ENCODE measurements at regions not wholly inside any gene's neighbourhood (a gene's known extent, or its start where the extent isn't known, plus 50 kb on each side); places are given as distances from the start of the nearest gene placed in this dataset.
A peak's percentile ranks its signal among the peaks of the same experiment; 100 is the strongest.

GRCh38 chr16:5649762-5650743, 552.5 kb upstream of the EEF2KMT start:
- TF ChIP-seq PATZ1 (CRISPR knock-in tag; IDR thresholded peaks at IDR 0.05; ENCODE audit: borderline replicate concordance) (no peak), OSR1 (CRISPR knock-in tag; IDR thresholded peaks at IDR 0.05) (no peak), ESRRG (CRISPR knock-in tag; IDR thresholded peaks at IDR 0.05) (no peak), ZFP3 (CRISPR knock-in tag; IDR thresholded peaks at IDR 0.05) (no peak), ZNF8 (CRISPR knock-in tag; IDR thresholded peaks at IDR 0.05) (no peak), ZNF70 (CRISPR knock-in tag; IDR thresholded peaks at IDR 0.05) (no peak), TOX (CRISPR knock-in tag; IDR thresholded peaks at IDR 0.05; ENCODE audit: borderline replicate concordance) (no peak), RARB (CRISPR knock-in tag; IDR thresholded peaks at IDR 0.05) (no peak), ISL1 (CRISPR knock-in tag; IDR thresholded peaks at IDR 0.05) (no peak), ARNTL (CRISPR knock-in tag; IDR thresholded peaks at IDR 0.05; ENCODE audit: borderline replicate concordance, low read depth) (no peak), ZNF565 (CRISPR knock-in tag; conservative IDR thresholded peaks at IDR 0.05; ENCODE audit: low read depth) (no peak), ZC3H10 (CRISPR knock-in tag; IDR thresholded peaks at IDR 0.05) (no peak), SNAI2 (CRISPR knock-in tag; IDR thresholded peaks at IDR 0.05) (no peak)
- no peak for ATAC-seq

DNA sequence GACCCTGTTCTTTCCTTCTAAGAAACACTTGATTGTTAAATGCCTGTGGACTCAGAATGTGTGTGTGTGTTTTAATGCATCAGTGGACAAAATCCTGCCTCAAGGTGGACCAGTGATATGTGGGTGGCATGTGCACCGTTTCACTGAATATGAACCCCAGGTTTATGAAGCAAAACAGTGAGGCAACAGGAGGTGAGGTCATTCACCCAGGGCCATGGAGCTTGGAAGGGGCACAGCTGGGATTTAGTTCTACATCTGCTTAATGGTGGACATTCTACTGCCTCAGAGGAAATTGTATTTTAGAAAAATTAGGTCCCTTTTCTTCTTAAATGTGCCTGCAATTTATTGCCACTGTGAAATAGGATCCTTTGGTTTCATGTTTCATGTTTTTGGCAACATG, 549.5 kb upstream of the EEF2KMT start:
- ATAC-seq = no peak
- TF ChIP-seq, protein P1, sequence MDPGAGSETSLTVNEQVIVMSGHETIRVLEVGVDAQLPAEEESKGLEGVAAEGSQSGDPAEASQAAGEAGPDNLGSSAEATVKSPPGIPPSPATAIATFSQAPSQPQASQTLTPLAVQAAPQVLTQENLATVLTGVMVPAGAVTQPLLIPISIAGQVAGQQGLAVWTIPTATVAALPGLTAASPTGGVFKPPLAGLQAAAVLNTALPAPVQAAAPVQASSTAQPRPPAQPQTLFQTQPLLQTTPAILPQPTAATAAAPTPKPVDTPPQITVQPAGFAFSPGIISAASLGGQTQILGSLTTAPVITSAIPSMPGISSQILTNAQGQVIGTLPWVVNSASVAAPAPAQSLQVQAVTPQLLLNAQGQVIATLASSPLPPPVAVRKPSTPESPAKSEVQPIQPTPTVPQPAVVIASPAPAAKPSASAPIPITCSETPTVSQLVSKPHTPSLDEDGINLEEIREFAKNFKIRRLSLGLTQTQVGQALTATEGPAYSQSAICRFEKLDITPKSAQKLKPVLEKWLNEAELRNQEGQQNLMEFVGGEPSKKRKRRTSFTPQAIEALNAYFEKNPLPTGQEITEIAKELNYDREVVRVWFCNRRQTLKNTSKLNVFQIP (CRISPR knock-in tag; IDR thresholded peaks at IDR 0.05; ENCODE audit: borderline replicate concordance, low read depth) = no peak
- TF ChIP-seq TCF4 (CRISPR knock-in tag; IDR thresholded peaks at IDR 0.05; ENCODE audit: borderline replicate concordance) (no peak), CSRNP3 (CRISPR knock-in tag; IDR thresholded peaks at IDR 0.05) (no peak), ZC3H10 (CRISPR knock-in tag; IDR thresholded peaks at IDR 0.05) (no peak), ESRRG (CRISPR knock-in tag; IDR thresholded peaks at IDR 0.05) (no peak), CSDC2 (CRISPR knock-in tag; IDR thresholded peaks at IDR 0.05) (no peak), SNAI2 (CRISPR knock-in tag; IDR thresholded peaks at IDR 0.05) (no peak)

GRCh38 chr16:5643855-5644531, 546.4 kb upstream of the EEF2KMT start:
- ATAC-seq = no peak
- no peak for TF ChIP-seq ZNF8 (CRISPR knock-in tag; IDR thresholded peaks at IDR 0.05)

GRCh38 chr16:5642436-5642835, 544.8 kb upstream of the EEF2KMT start:
- 0 out of 2 replicates have a peak, but pooled peaks have one; percentile 1 for TF ChIP-seq TCF4 (CRISPR knock-in tag; IDR thresholded peaks at IDR 0.05; ENCODE audit: borderline replicate concordance)
- TF ChIP-seq, protein P2, sequence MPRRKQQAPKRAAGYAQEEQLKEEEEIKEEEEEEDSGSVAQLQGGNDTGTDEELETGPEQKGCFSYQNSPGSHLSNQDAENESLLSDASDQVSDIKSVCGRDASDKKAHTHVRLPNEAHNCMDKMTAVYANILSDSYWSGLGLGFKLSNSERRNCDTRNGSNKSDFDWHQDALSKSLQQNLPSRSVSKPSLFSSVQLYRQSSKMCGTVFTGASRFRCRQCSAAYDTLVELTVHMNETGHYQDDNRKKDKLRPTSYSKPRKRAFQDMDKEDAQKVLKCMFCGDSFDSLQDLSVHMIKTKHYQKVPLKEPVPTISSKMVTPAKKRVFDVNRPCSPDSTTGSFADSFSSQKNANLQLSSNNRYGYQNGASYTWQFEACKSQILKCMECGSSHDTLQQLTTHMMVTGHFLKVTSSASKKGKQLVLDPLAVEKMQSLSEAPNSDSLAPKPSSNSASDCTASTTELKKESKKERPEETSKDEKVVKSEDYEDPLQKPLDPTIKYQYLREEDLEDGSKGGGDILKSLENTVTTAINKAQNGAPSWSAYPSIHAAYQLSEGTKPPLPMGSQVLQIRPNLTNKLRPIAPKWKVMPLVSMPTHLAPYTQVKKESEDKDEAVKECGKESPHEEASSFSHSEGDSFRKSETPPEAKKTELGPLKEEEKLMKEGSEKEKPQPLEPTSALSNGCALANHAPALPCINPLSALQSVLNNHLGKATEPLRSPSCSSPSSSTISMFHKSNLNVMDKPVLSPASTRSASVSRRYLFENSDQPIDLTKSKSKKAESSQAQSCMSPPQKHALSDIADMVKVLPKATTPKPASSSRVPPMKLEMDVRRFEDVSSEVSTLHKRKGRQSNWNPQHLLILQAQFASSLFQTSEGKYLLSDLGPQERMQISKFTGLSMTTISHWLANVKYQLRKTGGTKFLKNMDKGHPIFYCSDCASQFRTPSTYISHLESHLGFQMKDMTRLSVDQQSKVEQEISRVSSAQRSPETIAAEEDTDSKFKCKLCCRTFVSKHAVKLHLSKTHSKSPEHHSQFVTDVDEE (CRISPR knock-in tag; IDR thresholded peaks at IDR 0.05) = no peak
- no peak for ATAC-seq

Data from SK-N-SH treated with all-trans-retinoic acid at 6 μM for 48 hours (cell line).